ENCODE measurements at regions not wholly inside any gene's neighbourhood (a gene's known extent, or its start where the extent isn't known, plus 50 kb on each side); places are given as distances from the start of the nearest gene placed in this dataset.

DNA sequence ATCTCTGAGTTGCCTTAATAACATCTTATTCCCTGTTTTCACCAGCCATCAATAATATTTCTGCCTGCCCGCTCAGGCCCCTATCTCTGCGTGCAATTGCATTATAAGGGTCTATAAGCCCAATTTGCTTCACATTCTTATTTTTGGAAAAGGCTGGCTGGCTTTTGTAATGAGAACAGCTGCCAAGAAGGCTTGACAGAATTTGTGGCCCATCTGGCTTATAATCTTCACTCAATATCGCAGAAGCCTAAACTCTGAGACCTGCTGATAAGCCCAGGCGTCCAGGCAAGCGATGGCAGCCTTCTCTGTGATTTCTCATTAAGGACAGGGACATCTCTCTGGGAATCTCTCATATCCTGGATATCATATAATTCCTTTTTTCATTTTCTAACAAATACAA, 1618.6 kb upstream of the CELF4 start:
- Histone ChIP-seq H3K4me1 (ENCODE audit: insufficient read depth) (no peaks in the 10 kb centered on the region), H2AFZ (no peak overlapping the region), H3K36me3 (ENCODE audit: insufficient read depth) (no peaks in the 10 kb centered on the region), H3K27ac (ENCODE audit: low read depth) (no peak overlapping the region), H3K27me3 (ENCODE audit: insufficient read depth) (no peaks in the 10 kb centered on the region), H4K20me1 (replicated peaks; ENCODE audit: insufficient read depth) (no peaks in the 10 kb centered on the region), H3K4me3 (no peak overlapping the region), H3K79me2 (replicated peaks; ENCODE audit: insufficient read depth) (no peaks in the 10 kb centered on the region), H3K9me2 (ENCODE audit: insufficient read depth) (no peaks in the 10 kb centered on the region), H3F3A (replicated peaks; ENCODE audit: low read depth) (no peaks in the 10 kb centered on the region), H3K4me2 (no peak overlapping the region)
- Mint-ChIP-seq H3K4me1 (peaks cover 8% of the 10 kb centered on the region; the same call in 2 of the 3 replicates), H3K27ac (no peak overlapping the region), H3K36me3 (ENCODE audit: low read depth) (no peaks in the 10 kb centered on the region), H3K9me3 (no peaks in the 10 kb centered on the region), H3K4me3 (no peak overlapping the region), H3K27me3 (ENCODE audit: insufficient read depth, low read depth, poor library complexity) (no peaks in the 10 kb centered on the region)
- TF ChIP-seq, protein P1, sequence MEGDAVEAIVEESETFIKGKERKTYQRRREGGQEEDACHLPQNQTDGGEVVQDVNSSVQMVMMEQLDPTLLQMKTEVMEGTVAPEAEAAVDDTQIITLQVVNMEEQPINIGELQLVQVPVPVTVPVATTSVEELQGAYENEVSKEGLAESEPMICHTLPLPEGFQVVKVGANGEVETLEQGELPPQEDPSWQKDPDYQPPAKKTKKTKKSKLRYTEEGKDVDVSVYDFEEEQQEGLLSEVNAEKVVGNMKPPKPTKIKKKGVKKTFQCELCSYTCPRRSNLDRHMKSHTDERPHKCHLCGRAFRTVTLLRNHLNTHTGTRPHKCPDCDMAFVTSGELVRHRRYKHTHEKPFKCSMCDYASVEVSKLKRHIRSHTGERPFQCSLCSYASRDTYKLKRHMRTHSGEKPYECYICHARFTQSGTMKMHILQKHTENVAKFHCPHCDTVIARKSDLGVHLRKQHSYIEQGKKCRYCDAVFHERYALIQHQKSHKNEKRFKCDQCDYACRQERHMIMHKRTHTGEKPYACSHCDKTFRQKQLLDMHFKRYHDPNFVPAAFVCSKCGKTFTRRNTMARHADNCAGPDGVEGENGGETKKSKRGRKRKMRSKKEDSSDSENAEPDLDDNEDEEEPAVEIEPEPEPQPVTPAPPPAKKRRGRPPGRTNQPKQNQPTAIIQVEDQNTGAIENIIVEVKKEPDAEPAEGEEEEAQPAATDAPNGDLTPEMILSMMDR (conservative IDR thresholded peaks at IDR 0.05; ENCODE audit: low read depth in 2 of 2): no peak
- TF ChIP-seq POLR2AphosphoS5 (IDR thresholded peaks at IDR 0.05; ENCODE audit: low read depth) (no peak), NANOG (IDR thresholded peaks at IDR 0.05; ENCODE audit: borderline replicate concordance) (no peak), ZNF331 (CRISPR knock-in tag; IDR thresholded peaks at IDR 0.05; ENCODE audit: low read depth) (no peak), ZNF114 (CRISPR knock-in tag; IDR thresholded peaks at IDR 0.05) (no peak), EZH2 (IDR thresholded peaks at IDR 0.05; ENCODE audit: low read depth, unreplicated experiment) (no peak), STAT1 (IDR thresholded peaks at IDR 0.05; ENCODE audit: unreplicated experiment) (no peak), CREB1 (CRISPR knock-in tag; IDR thresholded peaks at IDR 0.05; ENCODE audit: low read depth) (no peak), EZH2phosphoT487 (IDR thresholded peaks at IDR 0.05; ENCODE audit: unreplicated experiment) (no peak), JUNB (IDR thresholded peaks at IDR 0.05; ENCODE audit: unreplicated experiment) (no peak)
- TF ChIP-seq, protein P2, sequence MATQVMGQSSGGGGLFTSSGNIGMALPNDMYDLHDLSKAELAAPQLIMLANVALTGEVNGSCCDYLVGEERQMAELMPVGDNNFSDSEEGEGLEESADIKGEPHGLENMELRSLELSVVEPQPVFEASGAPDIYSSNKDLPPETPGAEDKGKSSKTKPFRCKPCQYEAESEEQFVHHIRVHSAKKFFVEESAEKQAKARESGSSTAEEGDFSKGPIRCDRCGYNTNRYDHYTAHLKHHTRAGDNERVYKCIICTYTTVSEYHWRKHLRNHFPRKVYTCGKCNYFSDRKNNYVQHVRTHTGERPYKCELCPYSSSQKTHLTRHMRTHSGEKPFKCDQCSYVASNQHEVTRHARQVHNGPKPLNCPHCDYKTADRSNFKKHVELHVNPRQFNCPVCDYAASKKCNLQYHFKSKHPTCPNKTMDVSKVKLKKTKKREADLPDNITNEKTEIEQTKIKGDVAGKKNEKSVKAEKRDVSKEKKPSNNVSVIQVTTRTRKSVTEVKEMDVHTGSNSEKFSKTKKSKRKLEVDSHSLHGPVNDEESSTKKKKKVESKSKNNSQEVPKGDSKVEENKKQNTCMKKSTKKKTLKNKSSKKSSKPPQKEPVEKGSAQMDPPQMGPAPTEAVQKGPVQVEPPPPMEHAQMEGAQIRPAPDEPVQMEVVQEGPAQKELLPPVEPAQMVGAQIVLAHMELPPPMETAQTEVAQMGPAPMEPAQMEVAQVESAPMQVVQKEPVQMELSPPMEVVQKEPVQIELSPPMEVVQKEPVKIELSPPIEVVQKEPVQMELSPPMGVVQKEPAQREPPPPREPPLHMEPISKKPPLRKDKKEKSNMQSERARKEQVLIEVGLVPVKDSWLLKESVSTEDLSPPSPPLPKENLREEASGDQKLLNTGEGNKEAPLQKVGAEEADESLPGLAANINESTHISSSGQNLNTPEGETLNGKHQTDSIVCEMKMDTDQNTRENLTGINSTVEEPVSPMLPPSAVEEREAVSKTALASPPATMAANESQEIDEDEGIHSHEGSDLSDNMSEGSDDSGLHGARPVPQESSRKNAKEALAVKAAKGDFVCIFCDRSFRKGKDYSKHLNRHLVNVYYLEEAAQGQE (IDR thresholded peaks at IDR 0.05; ENCODE audit: unreplicated experiment): no peak
- TF ChIP-seq, protein P3, sequence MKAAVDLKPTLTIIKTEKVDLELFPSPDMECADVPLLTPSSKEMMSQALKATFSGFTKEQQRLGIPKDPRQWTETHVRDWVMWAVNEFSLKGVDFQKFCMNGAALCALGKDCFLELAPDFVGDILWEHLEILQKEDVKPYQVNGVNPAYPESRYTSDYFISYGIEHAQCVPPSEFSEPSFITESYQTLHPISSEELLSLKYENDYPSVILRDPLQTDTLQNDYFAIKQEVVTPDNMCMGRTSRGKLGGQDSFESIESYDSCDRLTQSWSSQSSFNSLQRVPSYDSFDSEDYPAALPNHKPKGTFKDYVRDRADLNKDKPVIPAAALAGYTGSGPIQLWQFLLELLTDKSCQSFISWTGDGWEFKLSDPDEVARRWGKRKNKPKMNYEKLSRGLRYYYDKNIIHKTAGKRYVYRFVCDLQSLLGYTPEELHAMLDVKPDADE (IDR thresholded peaks at IDR 0.05): no peak
- ATAC-seq (no peak), DNase-seq (ENCODE audit: low spot score) (no peak)

Measured in GM23338 (cell line).